Testis (tissue), 2 donors: ENCODE measurements at regions not wholly inside any gene's neighbourhood (a gene's known extent, or its start where the extent isn't known, plus 50 kb on each side); places are given as distances from the start of the nearest gene placed in this dataset.

Experiments
- CTCF ChIP-seq, 3 experiments: fragments of 450-650 bp in 2 of 3; fragments of 200-600 bp in 1 of 3; sonication (generic) in 1 of 3; IDR thresholded peaks; one replicate each; pipeline ENCODE4 v1.5.1; 2016 to 2019; ENCODE audit warnings: antibody characterized with exemption in 3 of 3, mild to moderate bottlenecking in 2 of 3, moderate library complexity in 1 of 3
- POLR2A ChIP-seq: fragments of 450-650 bp; IDR thresholded peaks from one replicate; pipeline ENCODE4 v1.6.1; 2017; ENCODE audit warnings: antibody characterized with exemption, mild to moderate bottlenecking, moderate library complexity

DNA sequence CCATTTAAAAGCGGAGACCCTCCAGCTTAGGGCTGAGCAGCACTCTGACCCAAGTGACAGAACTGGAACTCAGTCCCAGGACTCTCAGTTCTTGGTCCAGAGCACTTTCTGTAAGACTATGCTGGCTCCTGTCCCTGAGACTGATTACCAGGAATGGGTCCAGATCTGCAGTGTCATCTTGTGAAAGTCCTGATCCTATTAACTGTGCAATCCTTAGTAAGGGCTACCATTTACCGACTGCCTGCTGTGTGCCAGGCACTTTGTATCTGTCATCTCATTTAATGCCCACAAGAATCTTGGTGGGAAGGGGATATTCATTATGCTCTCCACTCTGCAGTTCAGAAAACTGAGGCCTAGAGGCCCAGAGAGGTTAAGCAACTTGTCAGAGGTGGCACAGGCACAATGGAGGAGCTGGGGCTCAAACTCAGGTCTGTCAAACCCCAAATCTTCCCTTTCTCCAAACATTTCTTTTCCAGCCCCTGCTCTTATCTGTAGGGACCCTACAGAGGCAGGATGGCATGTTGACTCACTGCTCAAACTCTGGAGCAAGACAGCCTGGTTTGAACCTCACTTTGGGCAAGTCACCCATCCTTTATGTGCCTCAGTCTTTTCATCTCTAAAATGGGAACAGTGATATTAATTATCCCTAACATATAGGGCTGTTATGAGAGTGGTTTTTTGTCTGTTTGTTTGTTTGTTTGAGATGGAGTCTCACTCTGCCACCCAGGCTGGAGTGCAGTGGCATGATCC lies 57.6 kb upstream of the IFNLR1 start:
- TF ChIP-seq CTCF (IDR thresholded peaks at IDR 0.05) (no peak), POLR2A (no peak)
